Fibroblast of villous mesenchyme (primary cell): ENCODE measurements at regions not wholly inside any gene's neighbourhood (a gene's known extent, or its start where the extent isn't known, plus 50 kb on each side); places are given as distances from the start of the nearest gene placed in this dataset.

Experiments
- DNase-seq: peaks from one replicate; pipeline ENCODE4 v3.0.0-alpha.2; 2010; ENCODE audit warnings: low read depth
- H3K4me3 ChIP-seq: 2 replicates; pipeline ENCODE4 v1.5.1; 2011; ENCODE audit warnings: low read depth, mild to moderate bottlenecking, low read length
- TF ChIP-seq, protein P1 (sequence below): IDR thresholded peaks from 2 replicates; pipeline ENCODE4 v1.5.1; 2012; ENCODE audit warnings: low read depth, mild to moderate bottlenecking, low read length; ENCODE audit not compliant: insufficient read depth

- TF ChIP-seq, protein P1, sequence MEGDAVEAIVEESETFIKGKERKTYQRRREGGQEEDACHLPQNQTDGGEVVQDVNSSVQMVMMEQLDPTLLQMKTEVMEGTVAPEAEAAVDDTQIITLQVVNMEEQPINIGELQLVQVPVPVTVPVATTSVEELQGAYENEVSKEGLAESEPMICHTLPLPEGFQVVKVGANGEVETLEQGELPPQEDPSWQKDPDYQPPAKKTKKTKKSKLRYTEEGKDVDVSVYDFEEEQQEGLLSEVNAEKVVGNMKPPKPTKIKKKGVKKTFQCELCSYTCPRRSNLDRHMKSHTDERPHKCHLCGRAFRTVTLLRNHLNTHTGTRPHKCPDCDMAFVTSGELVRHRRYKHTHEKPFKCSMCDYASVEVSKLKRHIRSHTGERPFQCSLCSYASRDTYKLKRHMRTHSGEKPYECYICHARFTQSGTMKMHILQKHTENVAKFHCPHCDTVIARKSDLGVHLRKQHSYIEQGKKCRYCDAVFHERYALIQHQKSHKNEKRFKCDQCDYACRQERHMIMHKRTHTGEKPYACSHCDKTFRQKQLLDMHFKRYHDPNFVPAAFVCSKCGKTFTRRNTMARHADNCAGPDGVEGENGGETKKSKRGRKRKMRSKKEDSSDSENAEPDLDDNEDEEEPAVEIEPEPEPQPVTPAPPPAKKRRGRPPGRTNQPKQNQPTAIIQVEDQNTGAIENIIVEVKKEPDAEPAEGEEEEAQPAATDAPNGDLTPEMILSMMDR = no peak
- no peak for DNase-seq
- no peak overlapping the region for H3K4me3 ChIP-seq
Observed at GRCh38 chr10:52631146-52631545, 141.4 kb downstream of the MBL2 start.

DNA sequence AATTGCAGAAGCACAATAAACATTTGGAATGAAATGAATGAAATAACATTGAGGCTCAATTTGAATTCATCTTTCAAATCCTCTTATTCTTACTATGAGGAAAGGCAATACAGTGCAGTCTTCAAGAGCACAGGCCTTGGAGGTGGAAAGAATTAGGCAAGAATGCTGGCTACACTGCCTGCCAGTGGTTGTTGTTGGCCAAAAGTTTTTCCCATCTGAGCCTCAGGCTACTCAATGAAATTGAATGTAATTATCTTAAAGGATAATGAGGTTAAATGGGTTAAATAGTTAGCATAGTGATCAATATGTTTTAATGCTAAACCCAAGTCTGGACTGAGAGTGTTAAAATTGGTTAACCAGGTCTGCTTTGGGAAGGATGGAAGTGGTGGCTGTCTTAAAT is 140.9 kb downstream of the MBL2 start:
- no peak for DNase-seq
- H3K4me3 ChIP-seq = no peak overlapping the region
- TF ChIP-seq, protein P1 = no peak

DNA sequence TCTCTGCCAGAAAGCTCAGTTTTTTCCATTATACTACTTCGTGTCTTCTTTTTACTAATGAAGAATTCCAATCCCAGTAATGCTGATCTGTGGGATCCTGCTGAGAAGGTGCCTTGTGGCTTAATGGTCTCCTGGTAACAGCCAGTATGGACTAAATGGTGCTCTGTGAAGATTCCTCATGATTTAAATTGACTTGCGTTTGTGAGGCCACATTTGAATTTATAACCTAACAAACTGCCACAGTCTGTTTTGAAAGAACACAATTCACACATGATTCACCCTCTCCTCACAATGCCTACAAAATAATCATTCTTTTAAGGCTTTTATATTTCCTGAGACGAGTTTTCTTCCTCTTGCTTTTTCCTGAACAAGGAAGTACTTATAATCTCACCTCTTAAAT is 140.0 kb downstream of the MBL2 start:
- no peak overlapping the region for H3K4me3 ChIP-seq
- TF ChIP-seq, protein P1 = no peak
- DNase-seq = no peak

GRCh38 chr10:52633266-52633665 is 139.3 kb downstream of the MBL2 start:
- no peak for DNase-seq
- no peak overlapping the region for H3K4me3 ChIP-seq
- TF ChIP-seq, protein P1 = no peak

GRCh38 chr10:52635651-52636050 is 136.9 kb downstream of the MBL2 start:
- no peak for DNase-seq
- no peak overlapping the region for H3K4me3 ChIP-seq
- TF ChIP-seq, protein P1 = no peak

- DNase-seq = no peak
- no peak overlapping the region for H3K4me3 ChIP-seq
- TF ChIP-seq, protein P1 = no peak
Observed at GRCh38 chr10:52636874-52637273, 135.7 kb downstream of the MBL2 start.

DNA sequence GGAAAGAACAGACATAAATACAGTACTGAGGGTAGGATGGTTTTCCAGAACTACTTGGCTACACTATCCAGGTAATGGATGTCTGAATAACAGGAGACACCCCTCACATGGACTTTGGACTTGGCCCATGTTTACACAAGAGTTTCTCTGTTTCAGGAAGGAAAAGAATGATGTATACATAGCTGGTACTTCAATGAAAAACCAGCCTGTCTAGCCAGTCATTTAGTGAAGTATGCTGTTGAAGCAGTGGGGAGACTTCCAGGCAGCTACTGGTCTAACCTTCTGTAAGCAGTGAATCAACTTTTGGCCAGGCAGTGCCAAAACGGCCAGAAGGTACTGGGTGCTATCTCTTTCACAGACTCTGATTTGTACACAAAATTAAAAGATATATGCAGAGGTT is 135.0 kb downstream of the MBL2 start:
- DNase-seq = no peak
- no peak overlapping the region for H3K4me3 ChIP-seq
- TF ChIP-seq, protein P1 = no peak
